Left lobe of liver (tissue), 2 donors: ENCODE measurements at regions not wholly inside any gene's neighbourhood (a gene's known extent, or its start where the extent isn't known, plus 50 kb on each side); places are given as distances from the start of the nearest gene placed in this dataset.

Source experiments
- ATAC-seq: fragments of 200-7000 bp; cut with Tn5 transposase; one replicate; pipeline ENCODE4 v1.9.1; 2020; ENCODE audit warnings: mild to moderate bottlenecking, moderate library complexity
- DNase-seq: peaks from one replicate; pipeline ENCODE4 v3.0.0-alpha.2; 2020; ENCODE audit warnings: low spot score
- donor health status: DM: no; HTN: no; CAD: no; lungs with moderate emphysema.
- donor health status: DM: no; HTN: yes; CAD: no.

- DNase-seq = no peak
- ATAC-seq = no peak
These were observed 514.0 kb downstream of the MCTP2 start for GRCh38 chr15:94745371-94745770.

- DNase-seq (no peak), ATAC-seq (no peak)
These were observed 516.1 kb downstream of the MCTP2 start for GRCh38 chr15:94747510-94747909.

- DNase-seq = no peak
- ATAC-seq = no peak
These were observed 518.7 kb downstream of the MCTP2 start for GRCh38 chr15:94749811-94750617.

- DNase-seq (no peak), ATAC-seq (no peak)
These were observed 529.0 kb downstream of the MCTP2 start for GRCh38 chr15:94760348-94760747.

GRCh38 chr15:94761574-94761973 is 530.2 kb downstream of the MCTP2 start:
- DNase-seq (no peak), ATAC-seq (no peak)

GRCh38 chr15:94769089-94769488 is 537.7 kb downstream of the MCTP2 start:
- no peak for ATAC-seq
- DNase-seq = no peak

- no peak for DNase-seq
- ATAC-seq = no peak
These were observed 538.8 kb downstream of the MCTP2 start for GRCh38 chr15:94770199-94770598.

- DNase-seq (no peak), ATAC-seq (no peak)
These were observed 545.7 kb downstream of the MCTP2 start for GRCh38 chr15:94777037-94777436.

- no peak for ATAC-seq
- no peak for DNase-seq
These were observed 547.5 kb downstream of the MCTP2 start for GRCh38 chr15:94778840-94779239.

GRCh38 chr15:94780166-94780565 is 548.8 kb downstream of the MCTP2 start:
- no peak for DNase-seq
- no peak for ATAC-seq

- DNase-seq (no peak), ATAC-seq (no peak)
These were observed 553.7 kb downstream of the MCTP2 start for GRCh38 chr15:94785091-94785490.

GRCh38 chr15:94791008-94791407 is 559.6 kb downstream of the MCTP2 start:
- no peak for ATAC-seq
- DNase-seq = no peak

- ATAC-seq = no peak
These were observed 560.1 kb downstream of the MCTP2 start for GRCh38 chr15:94791510-94791909.

GRCh38 chr15:94792196-94792595 is 560.8 kb downstream of the MCTP2 start:
- DNase-seq = no peak
- ATAC-seq = no peak

More at GRCh38 chr15:94791510-94791909, 560.1 kb downstream of the MCTP2 start:
- no peak for DNase-seq

- ATAC-seq (no peak), DNase-seq (no peak)
These were observed 561.8 kb downstream of the MCTP2 start for GRCh38 chr15:94793207-94793606.

GRCh38 chr15:94793641-94794040 is 562.3 kb downstream of the MCTP2 start:
- DNase-seq (no peak), ATAC-seq (no peak)

GRCh38 chr15:94804613-94805012 is 573.3 kb downstream of the MCTP2 start:
- no peak for DNase-seq
- ATAC-seq = no peak

GRCh38 chr15:94815110-94815731 is 583.9 kb downstream of the MCTP2 start:
- ATAC-seq (no peak), DNase-seq (no peak)

GRCh38 chr15:94815914-94816313 is 584.6 kb downstream of the MCTP2 start:
- DNase-seq (no peak), ATAC-seq (no peak)

- no peak for ATAC-seq
- DNase-seq = no peak
These were observed 598.8 kb downstream of the MCTP2 start for GRCh38 chr15:94829887-94830884.

GRCh38 chr15:94834000-94834399 is 602.6 kb downstream of the MCTP2 start:
- no peak for ATAC-seq

More at GRCh38 chr15:94834000-94834399, 602.6 kb downstream of the MCTP2 start:
- no peak for DNase-seq
